PC-9 (cell line): ENCODE measurements at regions not wholly inside any gene's neighbourhood (a gene's known extent, or its start where the extent isn't known, plus 50 kb on each side); places are given as distances from the start of the nearest gene placed in this dataset.

ENCODE experiments used
- BruUV-seq: library from RNA; stranded (reverse); fragments of 400-500 nt; replicated peaks from 2 replicates; lab custom pipeline; 2021; lab: Mats Ljungman, UMichigan
- CTCF ChIA-PET: fragments of 300-600 bp; sonication (Branson Sonifier 250); formaldehyde crosslinking; loops from one replicate; lab custom pipeline; 2022; ENCODE audit warnings: antibody characterized with exemption; lab: Charles Lee
- POLR2A ChIA-PET: fragments of 300-600 bp; sonication (Branson Sonifier 250); formaldehyde crosslinking; loops from one replicate; lab custom pipeline; 2022; ENCODE audit warnings: antibody characterized with exemption; ENCODE audit not compliant: unreplicated experiment; lab: Charles Lee
- DNase-seq, 2 experiments: peaks; one replicate each; pipeline versions ENCODE4 v3.0.0 to v3.0.0-alpha.2; 2015 to 2022; ENCODE audit warnings: mixed read lengths in 1 of 2
- H2AFZ ChIP-seq: fragments of 200-600 bp; sonication (generic); 2 replicates; pipeline ENCODE4 v1.8.1; 2017; ENCODE audit warnings: antibody characterized with exemption
- H3F3A ChIP-seq: fragments of 200-600 bp; sonication (generic); 2 replicates; pipeline ENCODE4 v1.8.1; 2017; ENCODE audit warnings: antibody characterized with exemption, mild to moderate bottlenecking, low read depth; ENCODE audit not compliant: insufficient read depth
- H3K27ac ChIP-seq: fragments of 200-600 bp; sonication (generic); 2 replicates; pipeline ENCODE4 v1.6.1; 2016; ENCODE audit warnings: mixed run types
- H3K27me3 ChIP-seq: fragments of 200-600 bp; sonication (generic); 2 replicates; pipeline ENCODE4 v1.6.1; 2016; ENCODE audit warnings: low read depth, mixed run types; ENCODE audit not compliant: insufficient read depth
- H3K36me3 ChIP-seq: fragments of 200-600 bp; sonication (generic); 2 replicates; pipeline ENCODE4 v1.6.1; 2016; ENCODE audit warnings: low read depth, mixed run types
- H3K4me1 ChIP-seq: fragments of 200-600 bp; sonication (generic); replicated peaks from 2 replicates; pipeline ENCODE4 v1.6.1; 2016; ENCODE audit warnings: mixed run types; ENCODE audit not compliant: insufficient read depth
- H3K4me2 ChIP-seq: fragments of 200-600 bp; sonication (generic); 2 replicates; pipeline ENCODE4 v1.6.1; 2017; ENCODE audit warnings: mixed run types
- H3K4me3 ChIP-seq: fragments of 200-600 bp; sonication (generic); 2 replicates; pipeline ENCODE4 v1.6.1; 2016; ENCODE audit warnings: mixed run types
- H3K79me2 ChIP-seq: fragments of 200-600 bp; sonication (generic); 2 replicates; pipeline ENCODE4 v1.6.1; 2017; ENCODE audit warnings: low read depth, mixed run types
- H3K9me2 ChIP-seq: fragments of 200-600 bp; sonication (generic); 2 replicates; pipeline ENCODE4 v1.8.1; 2017; ENCODE audit warnings: mild to moderate bottlenecking; ENCODE audit not compliant: insufficient read depth
- H3K9me3 ChIP-seq: fragments of 200-600 bp; sonication (generic); 2 replicates; pipeline ENCODE4 v1.8.1; 2016; ENCODE audit warnings: low read depth; ENCODE audit not compliant: insufficient read depth
- H4K20me1 ChIP-seq: fragments of 200-600 bp; sonication (generic); 2 replicates; pipeline ENCODE4 v1.8.1; 2017; ENCODE audit not compliant: insufficient read depth
- CTCF ChIP-seq: fragments of 200-600 bp; sonication (generic); conservative IDR thresholded peaks from 2 replicates; pipeline ENCODE4 v1.6.1; 2017; ENCODE audit warnings: mixed run types, antibody characterized with exemption, mild to moderate bottlenecking, moderate library complexity
- EZH2 ChIP-seq: fragments of 200-600 bp; sonication (generic); IDR thresholded peaks from 2 replicates; pipeline ENCODE4 v1.8.0; 2017; ENCODE audit warnings: antibody characterized with exemption, low read depth
- intact Hi-C: fragments of 100-400 bp; cut with micrococcal nuclease; formaldehyde crosslinking; loops from one replicate; pipeline ENCODE4 v1.10.0; 2022; ENCODE audit not compliant: unreplicated experiment

- ChIA-PET POLR2A (no interaction called here), CTCF (no interaction called here)
- TF ChIP-seq CTCF, result no peak
- no peak for TF ChIP-seq EZH2
- H3K27me3 ChIP-seq, result no peaks in the 10 kb centered on the region
- DNase-seq, result no peak
- H4K20me1 ChIP-seq, result no peaks in the 10 kb centered on the region
- H2AFZ ChIP-seq, result no peak overlapping the region
- H3K27ac ChIP-seq, result no peak overlapping the region
- H3K9me2 ChIP-seq, result no peaks in the 10 kb centered on the region
- BruUV-seq, result no TSS peak
- no peak overlapping the region for H3K4me2 ChIP-seq
- H3K4me1 ChIP-seq, result peaks cover 16% of the 10 kb centered on the region
- H3F3A ChIP-seq, result peaks cover 14% of the 10 kb centered on the region
- no peaks in the 10 kb centered on the region for H3K36me3 ChIP-seq
- no peak overlapping the region for H3K4me3 ChIP-seq
- no peaks in the 10 kb centered on the region for H3K79me2 ChIP-seq
- H3K9me3 ChIP-seq, result no peaks in the 10 kb centered on the region
- intact Hi-C loops, result no loop called here
Measured at GRCh38 chr14:101441710-101442109, 119.6 kb upstream of the DIO3 start.

GRCh38 chr14:101442451-101442850, 118.8 kb upstream of the DIO3 start:
- no peaks in the 10 kb centered on the region for H3K9me2 ChIP-seq
- no peaks in the 10 kb centered on the region for H3K9me3 ChIP-seq
- no peaks in the 10 kb centered on the region for H4K20me1 ChIP-seq
- DNase-seq, result no peak
- ChIA-PET POLR2A (no interaction called here), CTCF (no interaction called here)
- H2AFZ ChIP-seq, result no peak overlapping the region
- peaks cover 16% of the 10 kb centered on the region for H3K4me1 ChIP-seq
- BruUV-seq, result no TSS peak
- no peaks in the 10 kb centered on the region for H3K79me2 ChIP-seq
- no peak for TF ChIP-seq EZH2
- H3K4me2 ChIP-seq, result no peak overlapping the region
- peaks cover 14% of the 10 kb centered on the region for H3F3A ChIP-seq
- H3K27me3 ChIP-seq, result no peaks in the 10 kb centered on the region
- H3K27ac ChIP-seq, result no peak overlapping the region
- intact Hi-C loops, result no loop called here
- no peaks in the 10 kb centered on the region for H3K36me3 ChIP-seq
- H3K4me3 ChIP-seq, result no peak overlapping the region

DNA sequence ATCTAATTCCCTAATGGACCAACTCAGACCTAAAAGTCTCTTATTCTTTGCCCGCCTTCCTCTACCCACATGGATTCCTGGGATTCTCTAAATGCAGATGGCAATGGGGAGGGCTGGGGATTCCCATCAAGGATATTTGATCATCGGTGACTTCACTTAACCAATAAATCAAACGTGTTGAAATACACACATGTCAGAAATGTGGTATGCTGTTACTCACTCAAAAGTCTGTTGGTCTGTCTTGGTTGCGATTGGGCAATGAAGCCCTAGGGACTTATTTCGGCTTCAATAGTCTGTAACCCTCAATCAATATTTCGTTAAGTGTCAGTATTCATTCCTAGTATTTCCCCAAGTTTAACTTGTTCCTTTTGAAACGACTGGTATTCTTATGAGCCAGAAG, 117.2 kb upstream of the DIO3 start:
- peak in 1 of 2 experiments; percentile 97 for DNase-seq
- POLR2A ChIA-PET, result no interaction called here
- Histone ChIP-seq H3F3A (peaks cover 14% of the 10 kb centered on the region), H3K9me3 (no peaks in the 10 kb centered on the region), H3K4me1 (peaks cover 16% of the 10 kb centered on the region), H2AFZ (no peak overlapping the region), H3K4me2 (peak overlapping the region; percentile 50), H3K27ac (peak overlapping the region; percentile 10), H3K27me3 (no peaks in the 10 kb centered on the region), H3K79me2 (no peaks in the 10 kb centered on the region), H4K20me1 (no peaks in the 10 kb centered on the region), H3K4me3 (peak overlapping the region; percentile 1; the same call in 1 of the 2 replicates), H3K9me2 (no peaks in the 10 kb centered on the region), H3K36me3 (no peaks in the 10 kb centered on the region)
- intact Hi-C loops, result no loop called here
- CTCF ChIA-PET, result no interaction called here
- TF ChIP-seq CTCF, result no peak
- TF ChIP-seq EZH2, result no peak
- no TSS peak for BruUV-seq

- Histone ChIP-seq H3K79me2 (no peaks in the 10 kb centered on the region), H3K27me3 (no peaks in the 10 kb centered on the region), H2AFZ (no peak overlapping the region), H3K4me2 (no peak overlapping the region), H3K4me1 (peaks cover 16% of the 10 kb centered on the region), H3K4me3 (no peak overlapping the region), H3K9me3 (no peaks in the 10 kb centered on the region), H4K20me1 (no peaks in the 10 kb centered on the region), H3K9me2 (no peaks in the 10 kb centered on the region), H3K27ac (no peak overlapping the region), H3K36me3 (no peaks in the 10 kb centered on the region), H3F3A (peaks cover 14% of the 10 kb centered on the region)
- intact Hi-C loops, result no loop called here
- ChIA-PET POLR2A (no interaction called here), CTCF (no interaction called here)
- no peak for DNase-seq
- BruUV-seq, result no TSS peak
- TF ChIP-seq EZH2 (no peak), CTCF (no peak)
Measured at GRCh38 chr14:101445278-101445677, 116.0 kb upstream of the DIO3 start.
